Tibial nerve (tissue), 4 donors: ENCODE measurements at regions not wholly inside any gene's neighbourhood (a gene's known extent, or its start where the extent isn't known, plus 50 kb on each side); places are given as distances from the start of the nearest gene placed in this dataset.

Experiments
- DNase-seq, 2 donors: peaks; one replicate each; pipeline ENCODE4 v3.0.0-alpha.2; 2019; ENCODE audit warnings: low spot score in 2 of 2
- H3K27ac ChIP-seq, 4 donors: fragments of 200-600 bp; sonication (generic) in 3 of 4; one replicate each; pipeline ENCODE4 v1.5.1; 2017 to 2019; ENCODE audit warnings: mild to moderate bottlenecking in 1 of 4
- H3K27me3 ChIP-seq, 2 donors: fragments of 200-600 bp; sonication (generic) in 1 of 2; one replicate each; pipeline versions ENCODE4 v1.5.1 to v1.6.0; 2017 to 2019
- H3K36me3 ChIP-seq, 3 donors: fragments of 200-600 bp; sonication (generic); one replicate each; pipeline ENCODE4 v1.5.1; 2018 to 2019
- H3K4me1 ChIP-seq, 4 donors: fragments of 200-600 bp; sonication (generic) in 3 of 4; one replicate each; pipeline ENCODE4 v1.5.1; 2017 to 2019
- H3K4me3 ChIP-seq, 4 donors: fragments of 200-600 bp; sonication (generic) in 3 of 4; one replicate each; pipeline ENCODE4 v1.5.1; 2017 to 2019; ENCODE audit warnings: mild to moderate bottlenecking in 1 of 4, moderate library complexity in 1 of 4
- H3K9me3 ChIP-seq, 4 donors: fragments of 200-600 bp; sonication (generic) in 3 of 4; one replicate each; pipeline ENCODE4 v1.5.1; 2017 to 2019
- CTCF ChIP-seq, 5 experiments: fragments of 200-600 bp in 3 of 5; fragments of 450-650 bp in 2 of 5; sonication (generic) in 3 of 5; IDR thresholded peaks; one replicate each; pipeline ENCODE4 v1.5.1; 2016 to 2019; ENCODE audit warnings: antibody characterized with exemption in 5 of 5, mild to moderate bottlenecking in 3 of 5, moderate library complexity in 2 of 5
- EP300 ChIP-seq, 2 donors: sonication (generic); formaldehyde crosslinking; IDR thresholded peaks; one replicate each; pipeline ENCODE4 v1.6.1; 2017; ENCODE audit warnings: antibody characterized with exemption in 2 of 2, mild to moderate bottlenecking in 1 of 2
- POLR2A ChIP-seq, 2 donors: fragments of 450-650 bp; IDR thresholded peaks; one replicate each; pipeline ENCODE4 v1.6.1; 2017; ENCODE audit warnings: antibody characterized with exemption in 2 of 2, mild to moderate bottlenecking in 2 of 2, moderate library complexity in 2 of 2
- WGBS, 2 donors: methylation state at CpG; one replicate each; pipeline ENCODE4 v1.1.5; 2018; 5-methylcytosine and 5-hydroxymethylcytosine counted together

GRCh38 chr12:64955746-64956145 lies 131.3 kb downstream of the TBC1D30 start:
- H3K36me3 ChIP-seq, result no peaks in the 10 kb centered on the region
- no peak for TF ChIP-seq CTCF (IDR thresholded peaks at IDR 0.05)
- no peaks in the 10 kb centered on the region for H3K27me3 ChIP-seq

GRCh38 chr12:64965920-64966319 lies 141.5 kb downstream of the TBC1D30 start:
- Histone ChIP-seq H3K36me3 (no peaks in the 10 kb centered on the region), H3K4me1 (peaks cover 0 to 7% (median 0%) of the 10 kb centered on the region in 4 donors), H3K4me3 (no peak overlapping the region), H3K27me3 (no peaks in the 10 kb centered on the region), H3K9me3 (peaks cover 0 to 11% (median 0%) of the 10 kb centered on the region in 4 donors), H3K27ac (no peak overlapping the region)
- no peak for TF ChIP-seq EP300 (IDR thresholded peaks at IDR 0.05)
- no peak for TF ChIP-seq CTCF (IDR thresholded peaks at IDR 0.05)
- no peak for TF ChIP-seq POLR2A (IDR thresholded peaks at IDR 0.05)
- WGBS, 2 donors, result 65 to 81% methylated on average over 2 of the region's 2 CpGs
- no peak for DNase-seq

More at GRCh38 chr12:64955746-64956145, 131.3 kb downstream of the TBC1D30 start:
- no peak overlapping the region for H3K4me3 ChIP-seq
- no peak for DNase-seq
- H3K9me3 ChIP-seq, result no peaks in the 10 kb centered on the region
- H3K4me1 ChIP-seq, result no peaks in the 10 kb centered on the region
- no peak overlapping the region for H3K27ac ChIP-seq

GRCh38 chr12:64968989-64969819 lies 144.8 kb downstream of the TBC1D30 start:
- Histone ChIP-seq H3K36me3 (no peaks in the 10 kb centered on the region), H3K4me3 (no peak overlapping the region), H3K4me1 (peaks cover 0 to 7% (median 0%) of the 10 kb centered on the region in 4 donors), H3K9me3 (peaks cover 0 to 3% (median 0%) of the 10 kb centered on the region in 4 donors), H3K27me3 (no peaks in the 10 kb centered on the region), H3K27ac (no peak overlapping the region)
- no peak for DNase-seq
- TF ChIP-seq EP300 (IDR thresholded peaks at IDR 0.05), result no peak
- TF ChIP-seq CTCF (IDR thresholded peaks at IDR 0.05), result no peak
- TF ChIP-seq POLR2A (IDR thresholded peaks at IDR 0.05), result no peak

- no peak for TF ChIP-seq EP300 (IDR thresholded peaks at IDR 0.05)
- TF ChIP-seq POLR2A (IDR thresholded peaks at IDR 0.05), result no peak
- TF ChIP-seq CTCF (IDR thresholded peaks at IDR 0.05), result no peak
- peaks cover 0 to 17% (median 0%) of the 10 kb centered on the region in 4 donors for H3K9me3 ChIP-seq
These were observed 145.0 kb downstream of the WIF1 start for GRCh38 chr12:64976131-64976530.

GRCh38 chr12:64983771-64984278 lies 137.3 kb downstream of the WIF1 start:
- TF ChIP-seq EP300 (IDR thresholded peaks at IDR 0.05) (no peak), CTCF (IDR thresholded peaks at IDR 0.05) (no peak)
- 81 to 82% methylated on average over 3 of the region's 3 CpGs for WGBS, 2 donors
- no peaks in the 10 kb centered on the region for H3K4me1 ChIP-seq
- H3K36me3 ChIP-seq, result no peaks in the 10 kb centered on the region
- no peaks in the 10 kb centered on the region for H3K27me3 ChIP-seq
- no peak overlapping the region for H3K4me3 ChIP-seq
- peaks cover 0 to 17% (median 0%) of the 10 kb centered on the region in 4 donors for H3K9me3 ChIP-seq
- no peak overlapping the region for H3K27ac ChIP-seq
- no peak for DNase-seq

More at GRCh38 chr12:64976131-64976530, 145.0 kb downstream of the WIF1 start:
- H3K4me1 ChIP-seq, result no peaks in the 10 kb centered on the region
- no peaks in the 10 kb centered on the region for H3K27me3 ChIP-seq
- no peaks in the 10 kb centered on the region for H3K36me3 ChIP-seq
- no peak for DNase-seq
- no peak overlapping the region for H3K4me3 ChIP-seq
- H3K27ac ChIP-seq, result no peak overlapping the region
